ENCODE measurements at regions not wholly inside any gene's neighbourhood (a gene's known extent, or its start where the extent isn't known, plus 50 kb on each side); places are given as distances from the start of the nearest gene placed in this dataset.

GRCh38 chr17:70613681-70614080, 444.3 kb downstream of the KCNJ2 start:
- Histone ChIP-seq H3K4me3 (ENCODE audit: low read length) (no peak overlapping the region), H2AFZ (ENCODE audit: low read depth, low read length) (no peak overlapping the region), H3K4me1 (ENCODE audit: insufficient read depth, low read length) (no peaks in the 10 kb centered on the region), H3K9me3 (ENCODE audit: low read length) (no peaks in the 10 kb centered on the region), H3K36me3 (ENCODE audit: insufficient read depth, low read length) (no peaks in the 10 kb centered on the region), H3K27me3 (ENCODE audit: insufficient read depth, low read length) (no peaks in the 10 kb centered on the region)

GRCh38 chr17:70615831-70616230, 446.5 kb downstream of the KCNJ2 start:
- peaks cover under 1% of the 10 kb centered on the region for H3K4me1 ChIP-seq (ENCODE audit: insufficient read depth, low read length)
- no peaks in the 10 kb centered on the region for H3K27me3 ChIP-seq (ENCODE audit: insufficient read depth, low read length)
- no peak overlapping the region for H3K4me3 ChIP-seq (ENCODE audit: low read length)
- H3K36me3 ChIP-seq (ENCODE audit: insufficient read depth, low read length): no peaks in the 10 kb centered on the region
- H2AFZ ChIP-seq (ENCODE audit: low read depth, low read length): no peak overlapping the region
- no peaks in the 10 kb centered on the region for H3K9me3 ChIP-seq (ENCODE audit: low read length)

GRCh38 chr17:70618641-70619040, 449.3 kb downstream of the KCNJ2 start:
- no peaks in the 10 kb centered on the region for H3K9me3 ChIP-seq (ENCODE audit: low read length)
- no peak overlapping the region for H3K4me3 ChIP-seq (ENCODE audit: low read length)
- H2AFZ ChIP-seq (ENCODE audit: low read depth, low read length): no peak overlapping the region
- H3K4me1 ChIP-seq (ENCODE audit: insufficient read depth, low read length): peaks cover 9% of the 10 kb centered on the region
- no peaks in the 10 kb centered on the region for H3K36me3 ChIP-seq (ENCODE audit: insufficient read depth, low read length)
- H3K27me3 ChIP-seq (ENCODE audit: insufficient read depth, low read length): no peaks in the 10 kb centered on the region

GRCh38 chr17:70621566-70621965, 452.2 kb downstream of the KCNJ2 start:
- Histone ChIP-seq H3K9me3 (ENCODE audit: low read length) (no peaks in the 10 kb centered on the region), H3K36me3 (ENCODE audit: insufficient read depth, low read length) (no peaks in the 10 kb centered on the region), H3K27me3 (ENCODE audit: insufficient read depth, low read length) (no peaks in the 10 kb centered on the region), H3K4me1 (ENCODE audit: insufficient read depth, low read length) (peaks cover 9% of the 10 kb centered on the region), H3K4me3 (ENCODE audit: low read length) (no peak overlapping the region), H2AFZ (ENCODE audit: low read depth, low read length) (no peak overlapping the region)

GRCh38 chr17:70622368-70623260, 453.3 kb downstream of the KCNJ2 start:
- Histone ChIP-seq H2AFZ (ENCODE audit: low read depth, low read length) (no peak overlapping the region), H3K4me3 (ENCODE audit: low read length) (no peak overlapping the region), H3K27me3 (ENCODE audit: insufficient read depth, low read length) (no peaks in the 10 kb centered on the region), H3K9me3 (ENCODE audit: low read length) (no peaks in the 10 kb centered on the region), H3K36me3 (ENCODE audit: insufficient read depth, low read length) (no peaks in the 10 kb centered on the region), H3K4me1 (ENCODE audit: insufficient read depth, low read length) (peaks cover 9% of the 10 kb centered on the region)

GRCh38 chr17:70624211-70624610, 454.9 kb downstream of the KCNJ2 start:
- H2AFZ ChIP-seq (ENCODE audit: low read depth, low read length): no peak overlapping the region
- no peaks in the 10 kb centered on the region for H3K36me3 ChIP-seq (ENCODE audit: insufficient read depth, low read length)
- peaks cover 9% of the 10 kb centered on the region for H3K4me1 ChIP-seq (ENCODE audit: insufficient read depth, low read length)
- no peaks in the 10 kb centered on the region for H3K9me3 ChIP-seq (ENCODE audit: low read length)
- H3K4me3 ChIP-seq (ENCODE audit: low read length): no peak overlapping the region
- H3K27me3 ChIP-seq (ENCODE audit: insufficient read depth, low read length): no peaks in the 10 kb centered on the region

GRCh38 chr17:70629902-70630301, 460.6 kb downstream of the KCNJ2 start:
- no peaks in the 10 kb centered on the region for H3K4me1 ChIP-seq (ENCODE audit: insufficient read depth, low read length)
- no peaks in the 10 kb centered on the region for H3K27me3 ChIP-seq (ENCODE audit: insufficient read depth, low read length)

GRCh38 chr17:70636517-70637133, 467.3 kb downstream of the KCNJ2 start:
- Histone ChIP-seq H2AFZ (ENCODE audit: low read depth, low read length) (no peak overlapping the region), H3K36me3 (ENCODE audit: insufficient read depth, low read length) (no peaks in the 10 kb centered on the region), H3K9me3 (ENCODE audit: low read length) (no peaks in the 10 kb centered on the region), H3K4me3 (ENCODE audit: low read length) (no peak overlapping the region), H3K4me1 (ENCODE audit: insufficient read depth, low read length) (peaks cover 4% of the 10 kb centered on the region), H3K27me3 (ENCODE audit: insufficient read depth, low read length) (no peaks in the 10 kb centered on the region)

More at GRCh38 chr17:70629902-70630301, 460.6 kb downstream of the KCNJ2 start:
- Histone ChIP-seq H3K4me3 (ENCODE audit: low read length) (no peak overlapping the region), H3K9me3 (ENCODE audit: low read length) (no peaks in the 10 kb centered on the region), H2AFZ (ENCODE audit: low read depth, low read length) (no peak overlapping the region), H3K36me3 (ENCODE audit: insufficient read depth, low read length) (no peaks in the 10 kb centered on the region)

GRCh38 chr17:70642059-70642458, 472.7 kb downstream of the KCNJ2 start:
- H3K27me3 ChIP-seq (ENCODE audit: insufficient read depth, low read length): no peaks in the 10 kb centered on the region
- no peaks in the 10 kb centered on the region for H3K36me3 ChIP-seq (ENCODE audit: insufficient read depth, low read length)
- H3K4me3 ChIP-seq (ENCODE audit: low read length): no peak overlapping the region
- H3K4me1 ChIP-seq (ENCODE audit: insufficient read depth, low read length): peaks cover 24% of the 10 kb centered on the region
- H2AFZ ChIP-seq (ENCODE audit: low read depth, low read length): no peak overlapping the region
- no peaks in the 10 kb centered on the region for H3K9me3 ChIP-seq (ENCODE audit: low read length)

GRCh38 chr17:70644096-70644495, 474.8 kb downstream of the KCNJ2 start:
- Histone ChIP-seq H3K4me3 (ENCODE audit: low read length) (no peak overlapping the region), H2AFZ (ENCODE audit: low read depth, low read length) (peak overlapping the region; percentile 38), H3K27me3 (ENCODE audit: insufficient read depth, low read length) (no peaks in the 10 kb centered on the region), H3K9me3 (ENCODE audit: low read length) (no peaks in the 10 kb centered on the region), H3K36me3 (ENCODE audit: insufficient read depth, low read length) (no peaks in the 10 kb centered on the region), H3K4me1 (ENCODE audit: insufficient read depth, low read length) (peaks cover 24% of the 10 kb centered on the region)

- H3K4me3 ChIP-seq (ENCODE audit: low read length): no peak overlapping the region
- H3K4me1 ChIP-seq (ENCODE audit: insufficient read depth, low read length): peaks cover 23% of the 10 kb centered on the region
- no peak overlapping the region for H2AFZ ChIP-seq (ENCODE audit: low read depth, low read length)
- no peaks in the 10 kb centered on the region for H3K27me3 ChIP-seq (ENCODE audit: insufficient read depth, low read length)
- H3K36me3 ChIP-seq (ENCODE audit: insufficient read depth, low read length): no peaks in the 10 kb centered on the region
- H3K9me3 ChIP-seq (ENCODE audit: low read length): no peaks in the 10 kb centered on the region
Measured at GRCh38 chr17:70646673-70647072, 477.3 kb downstream of the KCNJ2 start.

GRCh38 chr17:70648166-70648565, 478.8 kb downstream of the KCNJ2 start:
- Histone ChIP-seq H3K4me1 (ENCODE audit: insufficient read depth, low read length) (peaks cover 10% of the 10 kb centered on the region), H3K36me3 (ENCODE audit: insufficient read depth, low read length) (no peaks in the 10 kb centered on the region), H3K4me3 (ENCODE audit: low read length) (no peak overlapping the region), H3K27me3 (ENCODE audit: insufficient read depth, low read length) (no peaks in the 10 kb centered on the region), H2AFZ (ENCODE audit: low read depth, low read length) (no peak overlapping the region), H3K9me3 (ENCODE audit: low read length) (no peaks in the 10 kb centered on the region)

- Histone ChIP-seq H3K4me1 (ENCODE audit: insufficient read depth, low read length) (peaks cover 29% of the 10 kb centered on the region), H2AFZ (ENCODE audit: low read depth, low read length) (no peak overlapping the region), H3K36me3 (ENCODE audit: insufficient read depth, low read length) (no peaks in the 10 kb centered on the region), H3K4me3 (ENCODE audit: low read length) (no peak overlapping the region), H3K27me3 (ENCODE audit: insufficient read depth, low read length) (no peaks in the 10 kb centered on the region), H3K9me3 (ENCODE audit: low read length) (no peaks in the 10 kb centered on the region)
Measured at GRCh38 chr17:70653850-70654249, 484.5 kb downstream of the KCNJ2 start.
